Liver (tissue), 8 donors: ENCODE measurements at regions not wholly inside any gene's neighbourhood (a gene's known extent, or its start where the extent isn't known, plus 50 kb on each side); places are given as distances from the start of the nearest gene placed in this dataset.

Source experiments
- DNase-seq: peaks from one replicate; pipeline ENCODE4 v3.0.0-alpha.2; 2017; ENCODE audit warnings: low spot score
- H3K27ac ChIP-seq, 2 donors: one replicate each; pipeline ENCODE4 v1.7.0; 2013; ENCODE audit warnings: inconsistent platforms in 2 of 2, low read length in 2 of 2, control low read depth in 1 of 2, low read depth in 1 of 2, mild to moderate bottlenecking in 1 of 2
- H3K27me3 ChIP-seq, 4 donors: one replicate each; pipeline versions ENCODE4 v1.6.1 to v1.7.0; 2013; ENCODE audit warnings: low read length in 3 of 4, inconsistent platforms in 1 of 4, mild to moderate bottlenecking in 1 of 4, moderate library complexity in 1 of 4; ENCODE audit not compliant: control insufficient read depth in 4 of 4, insufficient read depth in 4 of 4
- H3K36me3 ChIP-seq, 4 donors: one replicate each; pipeline versions ENCODE4 v1.6.1 to v1.7.0; 2013; ENCODE audit warnings: low read length in 3 of 4, mild to moderate bottlenecking in 3 of 4, low read depth in 1 of 4, moderate library complexity in 1 of 4; ENCODE audit not compliant: control insufficient read depth in 4 of 4, insufficient read depth in 3 of 4
- H3K4me1 ChIP-seq, 4 donors: one replicate each; pipeline versions ENCODE4 v1.6.1 to v1.7.0; 2013; ENCODE audit warnings: low read length in 3 of 4, mild to moderate bottlenecking in 3 of 4, moderate library complexity in 1 of 4; ENCODE audit not compliant: control insufficient read depth in 4 of 4, insufficient read depth in 4 of 4
- H3K4me3 ChIP-seq, 3 donors: one replicate each; pipeline versions ENCODE4 v1.6.1 to v1.7.0; 2013; ENCODE audit warnings: low read length in 3 of 3, control low read depth in 1 of 3, low read depth in 1 of 3, mild to moderate bottlenecking in 1 of 3
- H3K9ac ChIP-seq, 2 donors: one replicate each; pipeline ENCODE4 v1.7.0; 2013; ENCODE audit warnings: low read length in 2 of 2, mild to moderate bottlenecking in 2 of 2, moderate library complexity in 2 of 2, control low read depth in 1 of 2, low read depth in 1 of 2
- H3K9me3 ChIP-seq, 4 donors: one replicate each; pipeline versions ENCODE4 v1.6.1 to v1.7.0; 2013; ENCODE audit warnings: low read length in 3 of 4; ENCODE audit not compliant: control insufficient read depth in 4 of 4
- ATF3 ChIP-seq: IDR thresholded peaks from 2 replicates; pipeline ENCODE4 v1.6.1; 2016; ENCODE audit warnings: antibody characterized with exemption
- EGR1 ChIP-seq, 2 donors: IDR thresholded peaks; 2 replicates each; pipeline ENCODE4 v1.6.1; 2016 to 2018; ENCODE audit warnings: antibody characterized with exemption in 2 of 2, low read depth in 2 of 2
- HNF4A ChIP-seq, 2 donors: conservative IDR thresholded peaks; 2 replicates each; pipeline ENCODE4 v1.6.1; 2016; ENCODE audit warnings: antibody characterized with exemption in 2 of 2, mild to moderate bottlenecking in 2 of 2
- HNF4G ChIP-seq: IDR thresholded peaks from 2 replicates; pipeline ENCODE4 v1.6.1; 2016; ENCODE audit warnings: antibody characterized with exemption
- RAD21 ChIP-seq, 2 donors: IDR thresholded peaks; 2 replicates each; pipeline ENCODE4 v1.6.1; 2016; ENCODE audit warnings: antibody characterized with exemption in 2 of 2, mild to moderate bottlenecking in 2 of 2
- RXRA ChIP-seq, 2 donors: IDR thresholded peaks; 2 replicates each; pipeline ENCODE4 v1.6.1; 2017 to 2018; ENCODE audit warnings: antibody characterized with exemption in 2 of 2, mild to moderate bottlenecking in 1 of 2
- TAF1 ChIP-seq: conservative IDR thresholded peaks from 2 replicates; pipeline ENCODE4 v1.6.1; 2016; ENCODE audit warnings: antibody characterized with exemption, mild to moderate bottlenecking
- YY1 ChIP-seq: IDR thresholded peaks from 2 replicates; pipeline ENCODE4 v1.6.1; 2016; ENCODE audit warnings: antibody characterized with exemption, mild to moderate bottlenecking
- WGBS: extraction: QIAGEN DNeasy Blood & Tissue Kit; methylation state at CpG from one replicate; pipeline ENCODE4 v1.1.7; 2013; 5-methylcytosine and 5-hydroxymethylcytosine counted together
- TF ChIP-seq, protein P1 (sequence below): IDR thresholded peaks from 2 replicates; pipeline ENCODE4 v1.6.1; 2016; ENCODE audit warnings: antibody characterized with exemption, mild to moderate bottlenecking
- TF ChIP-seq, protein P2 (sequence below): IDR thresholded peaks from 2 replicates; pipeline ENCODE4 v1.6.1; 2016; ENCODE audit warnings: antibody characterized with exemption
- TF ChIP-seq, protein P3 (sequence below): fragments of 150-350 bp; IDR thresholded peaks from 2 replicates; pipeline ENCODE4 v1.5.1; 2017; ENCODE audit warnings: improper control_type of control experiment, low read depth, low read length; ENCODE audit not compliant: missing input control
- donor health status: healthy.
- donor health status: healthy.
- donor health status: healthy.
- donor health status: healthy.
- donor health status: healthy.

DNA sequence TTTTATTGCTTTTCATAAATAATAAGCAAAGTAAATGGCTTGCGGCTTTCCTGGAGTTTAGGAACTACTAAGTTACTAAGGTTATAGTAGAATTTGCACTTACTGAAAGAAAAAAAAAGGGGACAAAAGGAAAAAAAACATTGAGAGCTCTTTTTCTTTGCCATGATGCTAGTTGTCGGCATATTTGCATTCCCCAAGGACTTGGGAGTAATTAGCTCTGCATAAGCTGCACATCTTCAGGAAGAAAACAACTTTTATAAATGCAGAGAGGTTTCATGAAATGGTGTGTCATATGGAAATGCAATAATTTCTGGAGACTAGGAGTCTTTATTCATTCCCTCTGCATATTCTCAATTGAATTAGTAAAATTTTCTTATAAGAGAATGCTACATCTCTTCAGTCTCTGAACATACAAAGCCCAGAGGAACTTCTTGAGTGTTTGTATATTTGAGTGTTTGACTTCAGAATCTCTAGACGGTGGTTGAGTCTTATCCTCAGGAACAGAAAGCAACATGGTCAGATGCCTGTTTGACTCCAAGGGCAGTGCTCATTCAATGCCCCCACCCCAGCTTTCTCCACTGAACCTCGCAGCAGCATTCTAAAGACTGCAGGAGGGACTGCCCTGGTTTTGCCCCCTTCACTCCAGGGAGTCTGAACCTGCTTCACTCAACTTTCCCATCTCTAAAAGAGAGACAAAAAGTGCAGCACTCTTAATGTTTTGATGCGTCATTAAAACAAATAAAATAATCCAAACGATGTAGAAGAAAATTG is 158.9 kb upstream of the EEA1 start (continued):
- TF ChIP-seq, protein P1, sequence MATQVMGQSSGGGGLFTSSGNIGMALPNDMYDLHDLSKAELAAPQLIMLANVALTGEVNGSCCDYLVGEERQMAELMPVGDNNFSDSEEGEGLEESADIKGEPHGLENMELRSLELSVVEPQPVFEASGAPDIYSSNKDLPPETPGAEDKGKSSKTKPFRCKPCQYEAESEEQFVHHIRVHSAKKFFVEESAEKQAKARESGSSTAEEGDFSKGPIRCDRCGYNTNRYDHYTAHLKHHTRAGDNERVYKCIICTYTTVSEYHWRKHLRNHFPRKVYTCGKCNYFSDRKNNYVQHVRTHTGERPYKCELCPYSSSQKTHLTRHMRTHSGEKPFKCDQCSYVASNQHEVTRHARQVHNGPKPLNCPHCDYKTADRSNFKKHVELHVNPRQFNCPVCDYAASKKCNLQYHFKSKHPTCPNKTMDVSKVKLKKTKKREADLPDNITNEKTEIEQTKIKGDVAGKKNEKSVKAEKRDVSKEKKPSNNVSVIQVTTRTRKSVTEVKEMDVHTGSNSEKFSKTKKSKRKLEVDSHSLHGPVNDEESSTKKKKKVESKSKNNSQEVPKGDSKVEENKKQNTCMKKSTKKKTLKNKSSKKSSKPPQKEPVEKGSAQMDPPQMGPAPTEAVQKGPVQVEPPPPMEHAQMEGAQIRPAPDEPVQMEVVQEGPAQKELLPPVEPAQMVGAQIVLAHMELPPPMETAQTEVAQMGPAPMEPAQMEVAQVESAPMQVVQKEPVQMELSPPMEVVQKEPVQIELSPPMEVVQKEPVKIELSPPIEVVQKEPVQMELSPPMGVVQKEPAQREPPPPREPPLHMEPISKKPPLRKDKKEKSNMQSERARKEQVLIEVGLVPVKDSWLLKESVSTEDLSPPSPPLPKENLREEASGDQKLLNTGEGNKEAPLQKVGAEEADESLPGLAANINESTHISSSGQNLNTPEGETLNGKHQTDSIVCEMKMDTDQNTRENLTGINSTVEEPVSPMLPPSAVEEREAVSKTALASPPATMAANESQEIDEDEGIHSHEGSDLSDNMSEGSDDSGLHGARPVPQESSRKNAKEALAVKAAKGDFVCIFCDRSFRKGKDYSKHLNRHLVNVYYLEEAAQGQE, result no peak

DNA sequence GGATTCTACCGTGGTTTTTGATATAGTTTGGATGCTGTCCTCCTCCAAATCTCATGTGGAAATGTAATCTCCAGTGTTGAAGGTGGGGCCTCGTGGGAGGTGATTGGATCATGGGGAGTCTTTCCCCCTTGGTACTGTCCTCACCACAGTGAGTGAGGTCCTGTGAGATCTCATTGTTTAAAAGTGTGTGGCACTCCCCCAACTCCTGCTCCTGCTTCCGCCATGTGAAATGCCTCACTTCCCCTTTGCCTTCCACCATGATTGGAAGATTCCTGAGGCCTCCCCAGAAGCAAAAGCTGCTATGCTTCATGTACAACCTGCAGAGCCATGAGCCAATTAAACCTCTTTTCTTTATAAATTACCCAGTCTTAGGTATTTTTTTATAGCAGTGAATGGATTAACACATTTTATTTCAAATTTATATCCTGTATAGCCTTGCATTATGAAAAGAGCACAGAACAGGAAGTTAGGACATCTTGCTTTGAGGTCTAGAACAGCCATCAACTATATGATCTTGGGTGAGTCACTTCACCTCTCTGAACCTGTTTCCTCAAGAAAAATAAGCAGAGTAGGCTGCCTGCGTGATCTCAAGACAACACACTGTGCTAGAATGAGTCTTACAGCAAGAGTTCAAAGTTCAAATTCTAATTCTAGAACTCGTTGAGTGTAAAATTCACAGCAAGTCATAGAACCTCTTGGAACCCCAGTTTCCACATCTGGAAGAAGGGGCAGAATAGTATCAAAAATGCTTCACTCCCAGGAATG is 160.9 kb upstream of the EEA1 start:
- TF ChIP-seq, protein P1, result no peak
- TF ChIP-seq HNF4A (conservative IDR thresholded peaks at IDR 0.05) (no peak), RXRA (IDR thresholded peaks at IDR 0.05) (no peak), ATF3 (no peak), YY1 (no peak), RAD21 (IDR thresholded peaks at IDR 0.05) (no peak), EGR1 (IDR thresholded peaks at IDR 0.05; ENCODE audit: low read depth in 2 of 2) (no peak), HNF4G (no peak), TAF1 (no peak)
- TF ChIP-seq, protein P2, sequence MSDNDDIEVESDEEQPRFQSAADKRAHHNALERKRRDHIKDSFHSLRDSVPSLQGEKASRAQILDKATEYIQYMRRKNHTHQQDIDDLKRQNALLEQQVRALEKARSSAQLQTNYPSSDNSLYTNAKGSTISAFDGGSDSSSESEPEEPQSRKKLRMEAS, result no peak
- TF ChIP-seq, protein P3, sequence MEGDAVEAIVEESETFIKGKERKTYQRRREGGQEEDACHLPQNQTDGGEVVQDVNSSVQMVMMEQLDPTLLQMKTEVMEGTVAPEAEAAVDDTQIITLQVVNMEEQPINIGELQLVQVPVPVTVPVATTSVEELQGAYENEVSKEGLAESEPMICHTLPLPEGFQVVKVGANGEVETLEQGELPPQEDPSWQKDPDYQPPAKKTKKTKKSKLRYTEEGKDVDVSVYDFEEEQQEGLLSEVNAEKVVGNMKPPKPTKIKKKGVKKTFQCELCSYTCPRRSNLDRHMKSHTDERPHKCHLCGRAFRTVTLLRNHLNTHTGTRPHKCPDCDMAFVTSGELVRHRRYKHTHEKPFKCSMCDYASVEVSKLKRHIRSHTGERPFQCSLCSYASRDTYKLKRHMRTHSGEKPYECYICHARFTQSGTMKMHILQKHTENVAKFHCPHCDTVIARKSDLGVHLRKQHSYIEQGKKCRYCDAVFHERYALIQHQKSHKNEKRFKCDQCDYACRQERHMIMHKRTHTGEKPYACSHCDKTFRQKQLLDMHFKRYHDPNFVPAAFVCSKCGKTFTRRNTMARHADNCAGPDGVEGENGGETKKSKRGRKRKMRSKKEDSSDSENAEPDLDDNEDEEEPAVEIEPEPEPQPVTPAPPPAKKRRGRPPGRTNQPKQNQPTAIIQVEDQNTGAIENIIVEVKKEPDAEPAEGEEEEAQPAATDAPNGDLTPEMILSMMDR, result no peak
- Histone ChIP-seq H3K9me3 (peaks cover 0 to 3% (median 0%) of the 10 kb centered on the region in 4 donors), H3K9ac (no peak overlapping the region), H3K4me3 (no peak overlapping the region), H3K27ac (no peak overlapping the region), H3K27me3 (no peaks in the 10 kb centered on the region), H3K4me1 (no peaks in the 10 kb centered on the region), H3K36me3 (no peaks in the 10 kb centered on the region)
- DNase-seq, result no peak
- WGBS, result 75% methylated on average over 5 of the region's 5 CpGs
